HCT116 (cell line): ENCODE measurements at regions not wholly inside any gene's neighbourhood (a gene's known extent, or its start where the extent isn't known, plus 50 kb on each side); places are given as distances from the start of the nearest gene placed in this dataset.
A peak's percentile ranks its signal among the peaks of the same experiment; 100 is the strongest.

ENCODE experiments used
- ATAC-seq: fragments of 200-7000 bp; cut with Tn5 transposase; 2 replicates; pipeline ENCODE4 v1.9.1; 2020; ENCODE audit warnings: mild to moderate bottlenecking, moderate library complexity
- BruUV-seq: library from RNA; stranded (reverse); fragments of 400-500 nt; replicated peaks from 2 replicates; lab custom pipeline; 2021; lab: Mats Ljungman, UMichigan
- CTCF ChIA-PET: fragments of 300-600 bp; sonication (Branson Sonifier 250); formaldehyde crosslinking; loops from one replicate; lab custom pipeline; 2021; ENCODE audit warnings: antibody characterized with exemption; lab: Charles Lee
- POLR2A ChIA-PET: fragments of 300-600, 350-600 bp; sonication (Branson Sonifier 250); formaldehyde crosslinking; loops from one replicate; lab custom pipeline; 2021; ENCODE audit warnings: antibody characterized with exemption; lab: Charles Lee
- RAD21 ChIA-PET, 2 experiments: fragments of 300-600 bp; sonication (Branson Sonifier 250); formaldehyde crosslinking; loops; one replicate each; lab custom pipeline; 2023; ENCODE audit warnings: low total read pairs in 2 of 2; ENCODE audit not compliant: uncharacterized antibody in 2 of 2, unreplicated experiment in 2 of 2, low non-redundant PET in 1 of 2; lab: Charles Lee
- DNase-seq: peaks from one replicate; pipeline ENCODE4 v3.0.0-alpha.2; 2010; ENCODE audit warnings: low read depth, low spot score
- H2AFZ ChIP-seq: fragments of 200-600 bp; shearing (Covaris generic), sonication (generic); 2 replicates; pipeline ENCODE4 v1.6.1; 2017; ENCODE audit warnings: low read depth, mixed run types, mixed read lengths, antibody characterized with exemption, low read length; ENCODE audit not compliant: poor library complexity, severe bottlenecking
- H3K27ac ChIP-seq: 2 replicates; pipeline ENCODE4 v1.5.1; 2012; ENCODE audit warnings: low read depth, low read length
- H3K27me3 ChIP-seq: fragments of 200-600 bp; sonication (generic); 2 replicates; pipeline ENCODE4 v1.6.1; 2016; ENCODE audit warnings: mixed run types, low read length, mixed read lengths; ENCODE audit not compliant: insufficient read depth
- H3K36me3 ChIP-seq, 2 experiments: fragments of 200-500 bp in 1 of 2; fragments of 200-600 bp in 1 of 2; sonication (Bioruptor generic) in 1 of 2; sonication (generic) in 1 of 2; 2 replicates each; pipeline versions ENCODE4 v1.5.1 to v1.6.1; 2014 to 2016; ENCODE audit warnings: low read length in 2 of 2, inconsistent platforms in 1 of 2, mixed read lengths in 1 of 2, mixed run types in 1 of 2; ENCODE audit not compliant: insufficient read depth in 2 of 2, control insufficient read depth in 1 of 2
- H3K4me1 ChIP-seq, 2 experiments: fragments of 200-600 bp in 1 of 2; sonication (generic) in 1 of 2; 2 replicates each; pipeline versions ENCODE4 v1.5.1 to v1.6.1; 2012 to 2017; ENCODE audit warnings: low read length in 2 of 2, inconsistent platforms in 1 of 2, mild to moderate bottlenecking in 1 of 2, mixed read lengths in 1 of 2, mixed run types in 1 of 2, moderate library complexity in 1 of 2; ENCODE audit not compliant: insufficient read depth in 2 of 2, control insufficient read depth in 1 of 2
- H3K4me2 ChIP-seq: fragments of 200-600 bp; sonication (generic); 2 replicates; pipeline ENCODE4 v1.6.1; 2017; ENCODE audit warnings: mixed run types, low read length, mixed read lengths
- H3K4me3 ChIP-seq, 2 experiments: fragments of 200-600 bp in 1 of 2; sonication (generic) in 1 of 2; replicated peaks in 1 of 2; 2 replicates each; pipeline ENCODE4 v1.5.1; 2011 to 2016; ENCODE audit warnings: low read length in 2 of 2, control low read depth in 1 of 2, low read depth in 1 of 2, mild to moderate bottlenecking in 1 of 2, mixed read lengths in 1 of 2, mixed run types in 1 of 2
- H3K79me2 ChIP-seq: fragments of 200-600 bp; sonication (generic); 2 replicates; pipeline ENCODE4 v1.6.1; 2017; ENCODE audit warnings: mild to moderate bottlenecking, mixed run types, low read length, moderate library complexity, mixed read lengths; ENCODE audit not compliant: insufficient read depth
- H3K9ac ChIP-seq: fragments of 200-600 bp; sonication (generic); 2 replicates; pipeline ENCODE4 v1.6.1; 2016; ENCODE audit warnings: low read length, mixed read lengths
- H3K9me2 ChIP-seq: fragments of 200-600 bp; sonication (generic), shearing (Covaris generic); 2 replicates; pipeline ENCODE4 v1.6.1; 2017; ENCODE audit warnings: mixed run types, mild to moderate bottlenecking, moderate library complexity; ENCODE audit not compliant: insufficient read depth
- H3K9me3 ChIP-seq, 2 experiments: fragments of 200-500 bp in 1 of 2; fragments of 200-600 bp in 1 of 2; sonication (Bioruptor generic) in 1 of 2; sonication (generic) in 1 of 2; 2 replicates each; pipeline ENCODE4 v1.6.1; 2014 to 2017; ENCODE audit warnings: low read length in 2 of 2, mixed read lengths in 2 of 2, inconsistent platforms in 1 of 2, low read depth in 1 of 2, mild to moderate bottlenecking in 1 of 2, mixed run types in 1 of 2, moderate library complexity in 1 of 2; ENCODE audit not compliant: control insufficient read depth in 1 of 2, insufficient read depth in 1 of 2
- H4K20me1 ChIP-seq: fragments of 200-600 bp; sonication (generic), shearing (Covaris generic); 2 replicates; pipeline ENCODE4 v1.6.1; 2017; ENCODE audit warnings: mixed run types, mild to moderate bottlenecking, moderate library complexity; ENCODE audit not compliant: insufficient read depth
- ELF1 ChIP-seq: IDR thresholded peaks from 2 replicates; pipeline ENCODE4 v1.6.1; 2012; ENCODE audit warnings: low read depth, borderline replicate concordance
- SP1 ChIP-seq: IDR thresholded peaks from 2 replicates; pipeline ENCODE4 v1.6.1; 2012; ENCODE audit warnings: low read depth
- SRF ChIP-seq: IDR thresholded peaks from 2 replicates; pipeline ENCODE4 v1.6.1; 2012; ENCODE audit warnings: low read depth
- TCF7L2 ChIP-seq: IDR thresholded peaks from 2 replicates; pipeline ENCODE4 v1.7.0; 2011; ENCODE audit warnings: borderline replicate concordance, inconsistent platforms; ENCODE audit not compliant: insufficient read depth, insufficient read length; ENCODE audit errors: extremely low read depth
- YY1 ChIP-seq: IDR thresholded peaks from 2 replicates; pipeline ENCODE4 v1.6.1; 2011; ENCODE audit warnings: low read length, low read depth, moderate library complexity, mild to moderate bottlenecking; ENCODE audit not compliant: insufficient replicate concordance; ENCODE audit errors: extremely low read depth
- intact Hi-C: fragments of 100-400 bp; cut with micrococcal nuclease; formaldehyde crosslinking; loops from 2 replicates; pipeline ENCODE4 v1.10.0; 2022
- TF ChIP-seq, protein P1 (sequence below), 3 experiments: fragments of 200-600 bp in 1 of 3; sonication (generic) in 1 of 3; IDR thresholded peaks in 2 of 3; conservative IDR thresholded peaks in 1 of 3; 2 replicates each; pipeline ENCODE4 v1.5.1; 2012 to 2017; ENCODE audit warnings: low read depth in 2 of 3, low read length in 2 of 3, antibody characterized with exemption in 1 of 3, borderline replicate concordance in 1 of 3, control low read depth in 1 of 3, mild to moderate bottlenecking in 1 of 3, mixed read lengths in 1 of 3, mixed run types in 1 of 3, moderate library complexity in 1 of 3; ENCODE audit not compliant: insufficient read depth in 1 of 3
- TF ChIP-seq, protein P2 (sequence below): IDR thresholded peaks from 2 replicates; pipeline ENCODE4 v1.6.1; 2011; ENCODE audit warnings: mild to moderate bottlenecking, low read length, moderate library complexity; ENCODE audit not compliant: insufficient replicate concordance; ENCODE audit errors: extremely low read depth

DNA sequence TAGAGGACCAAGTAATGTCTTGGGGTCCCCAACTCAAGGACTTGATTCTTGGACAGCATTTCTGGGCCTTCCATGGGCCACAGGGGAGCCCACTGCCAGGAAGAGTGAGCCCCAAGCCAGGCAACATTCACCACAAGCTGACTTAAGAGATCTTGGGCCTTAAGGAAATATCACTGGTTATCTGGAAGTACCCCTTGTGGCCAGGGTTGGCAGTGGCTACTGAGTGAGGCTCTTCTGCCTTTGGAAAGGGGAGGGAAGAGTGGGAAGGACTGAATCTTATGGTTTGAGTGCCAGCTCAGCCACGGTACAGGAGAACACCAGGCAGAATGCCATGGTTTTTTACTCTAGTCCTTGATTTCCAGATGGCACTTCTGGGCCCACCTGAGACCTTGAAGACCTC is 228.9 kb upstream of the RGS18 start:
- Histone ChIP-seq H3K9ac (no peak overlapping the region), H4K20me1 (no peaks in the 10 kb centered on the region), H3K4me1 (no peaks in the 10 kb centered on the region)
- BruUV-seq: no TSS peak
- TF ChIP-seq, protein P1, sequence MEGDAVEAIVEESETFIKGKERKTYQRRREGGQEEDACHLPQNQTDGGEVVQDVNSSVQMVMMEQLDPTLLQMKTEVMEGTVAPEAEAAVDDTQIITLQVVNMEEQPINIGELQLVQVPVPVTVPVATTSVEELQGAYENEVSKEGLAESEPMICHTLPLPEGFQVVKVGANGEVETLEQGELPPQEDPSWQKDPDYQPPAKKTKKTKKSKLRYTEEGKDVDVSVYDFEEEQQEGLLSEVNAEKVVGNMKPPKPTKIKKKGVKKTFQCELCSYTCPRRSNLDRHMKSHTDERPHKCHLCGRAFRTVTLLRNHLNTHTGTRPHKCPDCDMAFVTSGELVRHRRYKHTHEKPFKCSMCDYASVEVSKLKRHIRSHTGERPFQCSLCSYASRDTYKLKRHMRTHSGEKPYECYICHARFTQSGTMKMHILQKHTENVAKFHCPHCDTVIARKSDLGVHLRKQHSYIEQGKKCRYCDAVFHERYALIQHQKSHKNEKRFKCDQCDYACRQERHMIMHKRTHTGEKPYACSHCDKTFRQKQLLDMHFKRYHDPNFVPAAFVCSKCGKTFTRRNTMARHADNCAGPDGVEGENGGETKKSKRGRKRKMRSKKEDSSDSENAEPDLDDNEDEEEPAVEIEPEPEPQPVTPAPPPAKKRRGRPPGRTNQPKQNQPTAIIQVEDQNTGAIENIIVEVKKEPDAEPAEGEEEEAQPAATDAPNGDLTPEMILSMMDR (IDR thresholded peaks at IDR 0.05 in 2 of 3, conservative IDR thresholded peaks at IDR 0.05 in 1 of 3; ENCODE audit: borderline replicate concordance in 1 of 3, insufficient read depth in 1 of 3, low read depth in 2 of 3, low read length in 2 of 3): 0 out of 6 replicates have a peak, but pooled peaks of 1 of the 3 experiments have one; percentile 11
- no peak for TF ChIP-seq YY1
- TF ChIP-seq, all 23 proteins: peak for 1
- DNase-seq: no peak
- Histone ChIP-seq H3K36me3 (no peaks in the 10 kb centered on the region), H3K27ac (no peak overlapping the region), H3K9me2 (no peaks in the 10 kb centered on the region), H3K9me3 (no peaks in the 10 kb centered on the region), H3K79me2 (no peaks in the 10 kb centered on the region), H3K4me3 (no peak overlapping the region), H2AFZ (no peak overlapping the region), H3K27me3 (no peaks in the 10 kb centered on the region), H3K4me2 (no peak overlapping the region)
- CTCF ChIA-PET: no interaction called here
- POLR2A ChIA-PET: no interaction called here
- intact Hi-C loops: no loop called here
- RAD21 ChIA-PET: no interaction called here
- ATAC-seq: no peak

DNA sequence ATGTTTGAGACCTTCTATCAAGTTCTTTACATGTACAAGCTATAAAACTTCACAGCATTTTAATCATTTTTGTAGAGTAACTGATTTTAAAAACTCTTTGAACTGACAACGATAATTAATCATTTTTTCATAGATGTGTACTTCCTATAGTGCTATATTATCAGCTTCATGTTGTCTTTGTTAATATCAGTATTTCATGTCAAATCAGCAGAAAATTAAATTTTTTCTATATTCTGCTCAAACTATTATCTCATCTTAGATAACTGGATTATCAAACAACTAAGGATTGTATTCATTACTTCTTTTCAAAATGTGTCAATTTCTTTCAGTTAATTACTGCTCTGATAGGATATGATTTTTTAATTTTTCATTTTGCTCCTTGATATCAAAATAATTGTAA is 214.6 kb upstream of the RGS18 start:
- ATAC-seq (no peak), DNase-seq (no peak)
- TF ChIP-seq, protein P2, sequence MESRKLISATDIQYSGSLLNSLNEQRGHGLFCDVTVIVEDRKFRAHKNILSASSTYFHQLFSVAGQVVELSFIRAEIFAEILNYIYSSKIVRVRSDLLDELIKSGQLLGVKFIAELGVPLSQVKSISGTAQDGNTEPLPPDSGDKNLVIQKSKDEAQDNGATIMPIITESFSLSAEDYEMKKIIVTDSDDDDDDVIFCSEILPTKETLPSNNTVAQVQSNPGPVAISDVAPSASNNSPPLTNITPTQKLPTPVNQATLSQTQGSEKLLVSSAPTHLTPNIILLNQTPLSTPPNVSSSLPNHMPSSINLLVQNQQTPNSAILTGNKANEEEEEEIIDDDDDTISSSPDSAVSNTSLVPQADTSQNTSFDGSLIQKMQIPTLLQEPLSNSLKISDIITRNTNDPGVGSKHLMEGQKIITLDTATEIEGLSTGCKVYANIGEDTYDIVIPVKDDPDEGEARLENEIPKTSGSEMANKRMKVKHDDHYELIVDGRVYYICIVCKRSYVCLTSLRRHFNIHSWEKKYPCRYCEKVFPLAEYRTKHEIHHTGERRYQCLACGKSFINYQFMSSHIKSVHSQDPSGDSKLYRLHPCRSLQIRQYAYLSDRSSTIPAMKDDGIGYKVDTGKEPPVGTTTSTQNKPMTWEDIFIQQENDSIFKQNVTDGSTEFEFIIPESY: no peak
- TF ChIP-seq TCF7L2 (no peak), ELF1 (no peak), SRF (no peak), SP1 (no peak)
- Histone ChIP-seq H3K27ac (no peak overlapping the region), H3K9me2 (no peaks in the 10 kb centered on the region), H3K4me2 (no peak overlapping the region), H3K36me3 (no peaks in the 10 kb centered on the region), H4K20me1 (no peaks in the 10 kb centered on the region), H3K4me3 (no peak overlapping the region), H3K4me1 (no peaks in the 10 kb centered on the region), H3K27me3 (no peaks in the 10 kb centered on the region), H3K9ac (no peak overlapping the region), H3K9me3 (no peaks in the 10 kb centered on the region), H3K79me2 (no peaks in the 10 kb centered on the region), H2AFZ (no peak overlapping the region)
- intact Hi-C loops: no loop called here
- RAD21 ChIA-PET: no interaction called here
- POLR2A ChIA-PET: no interaction called here
- CTCF ChIA-PET: no interaction called here
- no TSS peak for BruUV-seq
